Colonic mucosa (tissue), 4 donors: ENCODE measurements at regions not wholly inside any gene's neighbourhood (a gene's known extent, or its start where the extent isn't known, plus 50 kb on each side); places are given as distances from the start of the nearest gene placed in this dataset.

Source experiments
- DNase-seq: peaks from one replicate; pipeline ENCODE4 v3.0.0-alpha.2; 2020
- H3K27ac ChIP-seq: fragments of 200-600 bp; one replicate; pipeline ENCODE4 v1.8.0; 2021
- H3K27me3 ChIP-seq: fragments of 200-600 bp; one replicate; pipeline ENCODE4 v1.8.0; 2021
- H3K36me3 ChIP-seq: fragments of 200-600 bp; one replicate; pipeline ENCODE4 v1.8.0; 2021
- H3K4me1 ChIP-seq: fragments of 200-600 bp; one replicate; pipeline ENCODE4 v1.8.0; 2021; ENCODE audit warnings: mild to moderate bottlenecking
- H3K4me3 ChIP-seq: fragments of 200-600 bp; one replicate; pipeline ENCODE4 v1.8.0; 2021
- H3K9ac ChIP-seq, 2 donors: one replicate each; pipeline ENCODE4 v1.7.0; 2013; ENCODE audit warnings: control low read depth in 2 of 2, low read depth in 2 of 2, low read length in 2 of 2
- H3K9me3 ChIP-seq: fragments of 200-600 bp; one replicate; pipeline ENCODE4 v1.8.0; 2021
- CTCF ChIP-seq: fragments of 200-600 bp; IDR thresholded peaks from one replicate; pipeline ENCODE4 v1.8.0; 2022; ENCODE audit warnings: antibody characterized with exemption, mild to moderate bottlenecking
- intact Hi-C: fragments of 100-400 bp; cut with DNase I; formaldehyde crosslinking; loops from one replicate; pipeline ENCODE4 v1.14.1; 2022
- donor health status: healthy.
- donor health status: DM: no; HTN: no; CAD: no.
- donor health status: DM: no; HTN: no; CAD: no.

DNA sequence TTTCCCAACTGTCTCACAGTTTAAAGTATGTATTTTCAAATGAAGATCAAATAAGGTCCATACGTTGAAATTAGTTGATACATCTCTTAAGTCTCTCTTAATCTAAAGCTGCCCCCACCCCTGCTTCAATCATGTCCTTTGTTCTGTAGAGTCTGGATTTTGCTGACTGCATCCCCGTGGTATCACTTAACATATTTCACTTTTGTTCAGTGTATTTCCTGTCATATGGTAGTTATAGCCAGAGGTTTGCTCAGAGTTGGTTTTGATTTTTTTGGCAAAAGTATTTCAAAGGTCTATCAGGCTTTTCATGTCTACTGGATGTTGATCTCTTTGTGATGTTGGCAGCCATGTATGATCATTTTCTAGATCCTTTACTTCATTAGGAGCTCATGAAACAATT, 54.4 kb upstream of the ARID5B start:
- Histone ChIP-seq H3K27ac (no peak overlapping the region), H3K9ac (no peak overlapping the region)
- intact Hi-C loops = no loop called here

GRCh38 chr10:61847640-61848039, 53.9 kb upstream of the ARID5B start:
- Histone ChIP-seq H3K4me3 (no peak overlapping the region), H3K9ac (no peak overlapping the region), H3K4me1 (no peaks in the 10 kb centered on the region), H3K27ac (no peak overlapping the region), H3K9me3 (no peaks in the 10 kb centered on the region), H3K36me3 (no peaks in the 10 kb centered on the region), H3K27me3 (no peaks in the 10 kb centered on the region)
- DNase-seq = no peak
- intact Hi-C loops = no loop called here
- no peak for TF ChIP-seq CTCF

More for the DNA sequence above, 54.4 kb upstream of the ARID5B start:
- H3K9me3 ChIP-seq = no peaks in the 10 kb centered on the region
- no peaks in the 10 kb centered on the region for H3K4me1 ChIP-seq
- no peak for DNase-seq
- no peaks in the 10 kb centered on the region for H3K27me3 ChIP-seq
- no peaks in the 10 kb centered on the region for H3K36me3 ChIP-seq
- H3K4me3 ChIP-seq = no peak overlapping the region
- TF ChIP-seq CTCF = no peak

GRCh38 chr10:61850376-61850775, 51.1 kb upstream of the ARID5B start:
- TF ChIP-seq CTCF = no peak
- no peaks in the 10 kb centered on the region for H3K27me3 ChIP-seq
- no peaks in the 10 kb centered on the region for H3K4me1 ChIP-seq
- H3K4me3 ChIP-seq = no peak overlapping the region
- no peak for DNase-seq
- intact Hi-C loops = no loop called here
- no peak overlapping the region for H3K27ac ChIP-seq
- no peaks in the 10 kb centered on the region for H3K9me3 ChIP-seq
- H3K36me3 ChIP-seq = no peaks in the 10 kb centered on the region
- no peak overlapping the region for H3K9ac ChIP-seq
